ENCODE measurements at regions not wholly inside any gene's neighbourhood (a gene's known extent, or its start where the extent isn't known, plus 50 kb on each side); places are given as distances from the start of the nearest gene placed in this dataset.
"Not testable (repeated sequence)": the region's sequence is repeated elsewhere in the genome, so short reads cannot be mapped to it uniquely, and the experiment has no call there.

DNA sequence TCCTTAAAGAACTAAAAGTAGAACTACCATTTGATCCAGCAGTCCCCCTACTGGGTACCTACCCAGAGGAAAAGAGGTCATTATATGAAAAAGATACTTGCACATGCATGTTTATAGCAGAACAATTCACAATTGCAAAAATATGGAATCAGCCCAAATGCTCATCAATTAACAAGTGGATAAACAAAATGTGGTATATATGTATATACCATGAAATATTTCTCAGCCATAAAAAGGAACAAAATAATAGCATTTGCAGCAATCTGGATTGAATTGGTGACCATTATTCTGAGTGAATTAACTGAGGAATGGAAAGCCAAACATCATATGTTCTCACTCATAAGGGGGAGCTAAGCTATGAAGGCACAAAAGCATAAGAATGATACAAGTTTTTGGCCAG lies 64.7 kb upstream of the KRAS start:
- H3K4me3 ChIP-seq (ENCODE audit: low read length in 3 of 3): no peak overlapping the region
- H3K9me3 ChIP-seq (ENCODE audit: control insufficient read depth in 2 of 3, insufficient read depth in 1 of 3, low read length in 3 of 3): no peaks in the 10 kb centered on the region
- H3K27me3 ChIP-seq (ENCODE audit: control insufficient read depth, insufficient read depth, low read length): no peaks in the 10 kb centered on the region
- H3K27ac ChIP-seq (ENCODE audit: low read depth in 2 of 2, low read length in 2 of 2): no peak overlapping the region
- DNase-seq (no peak), FAIRE-seq (no peak)
- intact Hi-C loops (cut with DNase I): no loop called here
- H3K36me3 ChIP-seq (ENCODE audit: control insufficient read depth in 2 of 3, insufficient read depth in 3 of 3, low read length in 3 of 3): no peaks in the 10 kb centered on the region
- TF ChIP-seq, protein P1, sequence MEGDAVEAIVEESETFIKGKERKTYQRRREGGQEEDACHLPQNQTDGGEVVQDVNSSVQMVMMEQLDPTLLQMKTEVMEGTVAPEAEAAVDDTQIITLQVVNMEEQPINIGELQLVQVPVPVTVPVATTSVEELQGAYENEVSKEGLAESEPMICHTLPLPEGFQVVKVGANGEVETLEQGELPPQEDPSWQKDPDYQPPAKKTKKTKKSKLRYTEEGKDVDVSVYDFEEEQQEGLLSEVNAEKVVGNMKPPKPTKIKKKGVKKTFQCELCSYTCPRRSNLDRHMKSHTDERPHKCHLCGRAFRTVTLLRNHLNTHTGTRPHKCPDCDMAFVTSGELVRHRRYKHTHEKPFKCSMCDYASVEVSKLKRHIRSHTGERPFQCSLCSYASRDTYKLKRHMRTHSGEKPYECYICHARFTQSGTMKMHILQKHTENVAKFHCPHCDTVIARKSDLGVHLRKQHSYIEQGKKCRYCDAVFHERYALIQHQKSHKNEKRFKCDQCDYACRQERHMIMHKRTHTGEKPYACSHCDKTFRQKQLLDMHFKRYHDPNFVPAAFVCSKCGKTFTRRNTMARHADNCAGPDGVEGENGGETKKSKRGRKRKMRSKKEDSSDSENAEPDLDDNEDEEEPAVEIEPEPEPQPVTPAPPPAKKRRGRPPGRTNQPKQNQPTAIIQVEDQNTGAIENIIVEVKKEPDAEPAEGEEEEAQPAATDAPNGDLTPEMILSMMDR (IDR thresholded peaks at IDR 0.05; ENCODE audit: borderline replicate concordance, extremely low read depth, insufficient read depth): no peak
- no peak overlapping the region for H3K9ac ChIP-seq (ENCODE audit: low read length in 3 of 3)
- no peaks in the 10 kb centered on the region for H3K4me1 ChIP-seq (ENCODE audit: control insufficient read depth in 2 of 3, insufficient read depth in 2 of 3, low read depth in 1 of 3, low read length in 3 of 3)

DNA sequence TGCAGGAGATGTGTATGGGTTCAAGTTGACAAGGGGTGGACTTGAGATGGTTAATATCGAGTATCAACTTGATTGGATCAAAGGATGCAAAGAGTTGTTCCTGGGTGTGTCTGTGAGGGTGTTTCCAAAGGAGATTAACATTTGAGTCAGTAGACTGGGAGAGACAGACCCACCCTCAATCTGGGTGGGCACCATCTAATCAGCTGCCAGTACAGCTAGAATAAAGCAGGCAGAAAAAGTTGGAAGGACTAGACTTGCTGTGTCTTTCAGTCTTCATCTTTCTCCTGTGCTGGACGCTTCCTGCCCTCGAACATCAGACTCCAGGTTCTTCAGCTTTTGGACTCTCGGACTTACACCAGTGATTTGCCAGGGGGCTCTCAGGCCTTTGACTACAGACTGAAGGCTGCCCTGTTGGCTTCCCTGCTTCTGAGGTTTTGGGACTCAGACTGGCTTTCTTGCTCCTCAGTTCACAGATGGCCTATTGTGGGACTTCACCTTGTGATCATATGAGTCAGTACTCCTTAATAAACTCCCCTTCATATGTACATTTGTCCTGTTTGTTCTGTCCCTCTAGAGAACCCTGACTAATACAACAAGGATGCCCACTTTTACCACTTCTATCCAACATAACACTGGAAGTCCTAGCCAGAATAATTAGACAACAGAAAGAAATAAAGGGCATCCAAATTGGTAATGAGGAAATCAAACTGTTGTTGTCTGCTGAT lies 62.7 kb upstream of the KRAS start:
- H3K4me3 ChIP-seq (ENCODE audit: low read length in 3 of 3); intact Hi-C loops (cut with DNase I); H3K27ac ChIP-seq (ENCODE audit: low read depth in 2 of 2, low read length in 2 of 2); DNase-seq; H3K27me3 ChIP-seq (ENCODE audit: control insufficient read depth, insufficient read depth, low read length); H3K9me3 ChIP-seq (ENCODE audit: control insufficient read depth in 2 of 3, insufficient read depth in 1 of 3, low read length in 3 of 3); H3K36me3 ChIP-seq (ENCODE audit: control insufficient read depth in 2 of 3, insufficient read depth in 3 of 3, low read length in 3 of 3); FAIRE-seq; H3K4me1 ChIP-seq (ENCODE audit: control insufficient read depth in 2 of 3, insufficient read depth in 2 of 3, low read depth in 1 of 3, low read length in 3 of 3); H3K9ac ChIP-seq (ENCODE audit: low read length in 3 of 3): not testable (repeated sequence)

DNA sequence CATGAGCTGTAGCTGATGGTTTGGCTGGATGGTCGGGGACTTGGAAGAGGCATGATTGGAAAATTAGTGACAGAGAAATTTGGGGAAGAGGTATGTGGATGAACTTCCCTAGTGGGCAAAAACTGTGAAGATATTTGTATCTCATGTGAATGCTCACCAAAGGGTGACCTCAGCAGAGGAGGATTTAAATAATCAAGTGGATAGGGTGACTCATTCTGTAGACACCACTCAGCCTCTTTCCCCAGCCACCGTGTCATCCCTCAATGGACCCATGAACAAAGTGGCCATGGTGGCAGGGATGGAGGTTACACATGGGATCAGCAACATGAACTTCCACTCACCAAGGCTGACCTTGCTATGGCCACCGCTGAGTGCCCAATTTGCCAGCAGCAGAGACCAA lies 60.8 kb upstream of the KRAS start:
- no peak for FAIRE-seq
- intact Hi-C loops (cut with DNase I): no loop called here

DNA sequence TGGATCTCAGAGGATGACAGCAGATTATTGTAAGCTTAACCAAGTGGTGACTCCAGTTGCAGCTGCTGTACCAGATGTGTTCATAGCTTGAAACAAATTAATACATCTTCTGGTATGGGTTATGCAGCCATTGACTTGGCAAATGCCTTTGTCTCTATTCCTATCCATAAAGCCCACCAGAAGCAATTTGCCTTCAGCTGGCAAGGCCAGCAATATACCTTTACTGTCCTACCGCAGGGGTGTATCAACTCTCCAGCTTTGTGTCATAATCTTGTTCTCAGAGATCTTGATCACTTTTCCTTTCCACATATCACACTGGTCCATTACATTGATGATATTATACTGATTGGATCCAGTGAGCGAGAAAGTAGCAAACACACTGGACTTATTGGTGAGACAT lies 59.3 kb upstream of the KRAS start:
- H3K36me3 ChIP-seq (ENCODE audit: control insufficient read depth in 2 of 3, insufficient read depth in 3 of 3, low read length in 3 of 3); H3K4me1 ChIP-seq (ENCODE audit: control insufficient read depth in 2 of 3, insufficient read depth in 2 of 3, low read depth in 1 of 3, low read length in 3 of 3); FAIRE-seq; H3K9ac ChIP-seq (ENCODE audit: low read length in 3 of 3); H3K9me3 ChIP-seq (ENCODE audit: control insufficient read depth in 2 of 3, insufficient read depth in 1 of 3, low read length in 3 of 3); H3K27me3 ChIP-seq (ENCODE audit: control insufficient read depth, insufficient read depth, low read length); H3K27ac ChIP-seq (ENCODE audit: low read depth in 2 of 2, low read length in 2 of 2); H3K4me3 ChIP-seq (ENCODE audit: low read length in 3 of 3); intact Hi-C loops (cut with DNase I); DNase-seq: not testable (repeated sequence)

More for the DNA sequence above, 60.8 kb upstream of the KRAS start:
- no peak overlapping the region for H3K27ac ChIP-seq (ENCODE audit: low read depth in 2 of 2, low read length in 2 of 2)
- H3K4me1 ChIP-seq (ENCODE audit: control insufficient read depth in 2 of 3, insufficient read depth in 2 of 3, low read depth in 1 of 3, low read length in 3 of 3): no peaks in the 10 kb centered on the region
- TF ChIP-seq, protein P1 (IDR thresholded peaks at IDR 0.05; ENCODE audit: borderline replicate concordance, extremely low read depth, insufficient read depth): no peak
- no peak overlapping the region for H3K4me3 ChIP-seq (ENCODE audit: low read length in 3 of 3)
- no peaks in the 10 kb centered on the region for H3K9me3 ChIP-seq (ENCODE audit: control insufficient read depth in 2 of 3, insufficient read depth in 1 of 3, low read length in 3 of 3)
- H3K36me3 ChIP-seq (ENCODE audit: control insufficient read depth in 2 of 3, insufficient read depth in 3 of 3, low read length in 3 of 3): no peaks in the 10 kb centered on the region
- DNase-seq: no peak
- H3K9ac ChIP-seq (ENCODE audit: low read length in 3 of 3): no peak overlapping the region
- no peaks in the 10 kb centered on the region for H3K27me3 ChIP-seq (ENCODE audit: control insufficient read depth, insufficient read depth, low read length)
